HepG2 (cell line): ENCODE measurements at regions not wholly inside any gene's neighbourhood (a gene's known extent, or its start where the extent isn't known, plus 50 kb on each side); places are given as distances from the start of the nearest gene placed in this dataset.

ENCODE experiments used
- ATAC-seq: fragments of 200-7000 bp; cut with Tn5 transposase; 3 replicates; pipeline ENCODE4 v1.9.1; 2020; ENCODE audit warnings: mild to moderate bottlenecking, moderate library complexity
- BruUV-seq: library from RNA; stranded (reverse); fragments of 400-500 nt; replicated peaks from 2 replicates; lab custom pipeline; 2021; lab: Mats Ljungman, UMichigan
- CTCF ChIA-PET: fragments of 300-600 bp; formaldehyde crosslinking; extraction: SDS; loops from one replicate; lab custom pipeline; 2021; ENCODE audit warnings: low total read pairs, inconsistent platforms, low intra/inter-chr PET ratio; lab: Yijun Ruan, JAX
- POLR2A ChIA-PET: fragments of 350-600 bp; sonication (Branson Sonifier 250); formaldehyde crosslinking; loops from one replicate; lab custom pipeline; 2020; ENCODE audit warnings: antibody characterized with exemption, inconsistent platforms; lab: Yijun Ruan, JAX
- DNase-seq: peaks from one replicate; pipeline ENCODE4 v3.0.0-alpha.2; 2015; ENCODE audit warnings: low spot score
- FAIRE-seq: peaks from 3 replicates; lab custom pipeline; 2011; peaks lifted over from hg19 to GRCh38; lab: Jason Lieb, UNC
- H2AFZ ChIP-seq: one replicate; pipeline ENCODE4 v1.6.1; 2011; ENCODE audit warnings: low read length, inconsistent platforms
- H3K27ac ChIP-seq: fragments of 300-600 bp; 3 replicates; pipeline ENCODE4 v1.8.0; 2011; ENCODE audit warnings: mixed run types, mild to moderate bottlenecking, mixed read lengths, low read length, inconsistent platforms; ENCODE audit not compliant: insufficient read depth; ENCODE audit errors: extremely low read length
- H3K27me3 ChIP-seq, 2 experiments: fragments of 200-600 bp in 1 of 2; 2 replicates in 1 of 2; 3 replicates in 1 of 2; pipeline versions ENCODE4 v1.6.0 to v1.8.0; 2011; ENCODE audit warnings: low read length in 2 of 2, mild to moderate bottlenecking in 2 of 2, moderate library complexity in 2 of 2, inconsistent platforms in 1 of 2; ENCODE audit not compliant: insufficient read depth in 2 of 2, control insufficient read depth in 1 of 2
- H3K36me3 ChIP-seq, 2 experiments: fragments of 200-600 bp in 1 of 2; replicated peaks in 1 of 2; 2 replicates in 1 of 2; 3 replicates in 1 of 2; pipeline versions ENCODE4 v1.5.1 to v1.8.0; 2011; ENCODE audit warnings: low read length in 2 of 2, inconsistent platforms in 1 of 2; ENCODE audit not compliant: insufficient read depth in 2 of 2, control insufficient read depth in 1 of 2
- H3K4me1 ChIP-seq: 2 replicates; pipeline ENCODE4 v1.5.1; 2012; ENCODE audit warnings: low read length, inconsistent platforms; ENCODE audit not compliant: insufficient read depth
- H3K4me2 ChIP-seq: 2 replicates; pipeline ENCODE4 v1.6.0; 2011; ENCODE audit warnings: low read depth, low read length, inconsistent platforms
- H3K4me3 ChIP-seq, 3 experiments: fragments of 200-600 bp in 1 of 3; sonication (generic), shearing (Covaris generic) in 1 of 3; replicated peaks in 1 of 3; 2 replicates each; pipeline ENCODE4 v1.5.1; 2011 to 2016; ENCODE audit warnings: low read length in 3 of 3, inconsistent platforms in 2 of 3, low read depth in 2 of 3, mild to moderate bottlenecking in 2 of 3, control low read depth in 1 of 3, mixed read lengths in 1 of 3; ENCODE audit not compliant: insufficient read depth in 1 of 3
- H3K79me2 ChIP-seq: one replicate; pipeline ENCODE4 v1.6.1; 2011; ENCODE audit warnings: low read length, inconsistent platforms; ENCODE audit not compliant: insufficient read depth
- H3K9ac ChIP-seq: 2 replicates; pipeline ENCODE4 v1.6.0; 2011; ENCODE audit warnings: mild to moderate bottlenecking, low read depth, low read length, inconsistent platforms; ENCODE audit not compliant: insufficient read depth
- H3K9me3 ChIP-seq: 2 replicates; pipeline ENCODE4 v1.5.1; 2012; ENCODE audit warnings: mild to moderate bottlenecking, low read length
- H4K20me1 ChIP-seq: 2 replicates; pipeline ENCODE4 v1.6.0; 2011; ENCODE audit warnings: inconsistent platforms, mild to moderate bottlenecking, low read length, moderate library complexity; ENCODE audit not compliant: insufficient read depth
- FIP1L1 ChIP-seq: fragments of 200-400 bp; formaldehyde crosslinking; IDR thresholded peaks from 2 replicates; pipeline ENCODE4 v1.6.1; 2018; ENCODE audit warnings: low read depth, mild to moderate bottlenecking, low read length, moderate library complexity, borderline replicate concordance; ENCODE audit not compliant: insufficient read depth
- HHEX ChIP-seq: IDR thresholded peaks from 2 replicates; pipeline ENCODE4 v1.6.1; 2016; ENCODE audit warnings: control low read depth
- KDM3A ChIP-seq: IDR thresholded peaks from 2 replicates; pipeline ENCODE4 v1.6.1; 2018; ENCODE audit warnings: low read depth, missing compliant biosample characterization
- KDM4B ChIP-seq: sonication (generic); formaldehyde crosslinking; IDR thresholded peaks from 2 replicates; pipeline ENCODE4 v1.4.0; 2020; ENCODE audit warnings: missing genetic modification reagents
- NCOA5 ChIP-seq: sonication (generic); formaldehyde crosslinking; IDR thresholded peaks from 2 replicates; pipeline ENCODE4 v1.4.0; 2020; ENCODE audit warnings: missing genetic modification reagents
- NKX3-1 ChIP-seq: sonication (generic); formaldehyde crosslinking; IDR thresholded peaks from 2 replicates; pipeline ENCODE4 v1.5.0; 2020; ENCODE audit warnings: missing genetic modification reagents
- PAX8 ChIP-seq: sonication (generic); formaldehyde crosslinking; IDR thresholded peaks from 2 replicates; pipeline ENCODE4 v1.8.0; 2022; ENCODE audit warnings: mild to moderate bottlenecking, missing genetic modification reagents, borderline replicate concordance
- SAP130 ChIP-seq: IDR thresholded peaks from 2 replicates; pipeline ENCODE4 v1.6.1; 2016; ENCODE audit warnings: low read depth
- THAP9 ChIP-seq: sonication (generic); formaldehyde crosslinking; IDR thresholded peaks from 2 replicates; pipeline ENCODE4; 2020; ENCODE audit warnings: missing genetic modification reagents, mild to moderate bottlenecking, borderline replicate concordance
- XRCC5 ChIP-seq: fragments of 200-400 bp; formaldehyde crosslinking; optimal IDR thresholded peaks from 2 replicates; pipeline ENCODE3; 2017; ENCODE audit warnings: mild to moderate bottlenecking, low read length
- ZFP82 ChIP-seq: sonication (generic); formaldehyde crosslinking; IDR thresholded peaks from 2 replicates; pipeline ENCODE4 v1.5.1; 2020; ENCODE audit warnings: mild to moderate bottlenecking, missing genetic modification reagents, borderline replicate concordance
- ZNF343 ChIP-seq: sonication (generic); formaldehyde crosslinking; IDR thresholded peaks from 2 replicates; pipeline ENCODE4 v1.4.0; 2020; ENCODE audit warnings: mild to moderate bottlenecking, missing genetic modification reagents
- ZNF460 ChIP-seq: sonication (generic); formaldehyde crosslinking; IDR thresholded peaks from 2 replicates; pipeline ENCODE4 v1.5.1; 2020; ENCODE audit warnings: missing genetic modification reagents, mild to moderate bottlenecking, borderline replicate concordance
- ZNF484 ChIP-seq: sonication (generic); formaldehyde crosslinking; IDR thresholded peaks from 2 replicates; pipeline ENCODE4 v1.5.1; 2020; ENCODE audit warnings: mild to moderate bottlenecking, low read depth, missing genetic modification reagents, borderline replicate concordance
- ZNF547 ChIP-seq: sonication (generic); formaldehyde crosslinking; IDR thresholded peaks from 2 replicates; pipeline ENCODE4 v1.5.1; 2020; ENCODE audit warnings: mild to moderate bottlenecking, missing genetic modification reagents
- ZNF558 ChIP-seq: sonication (generic); formaldehyde crosslinking; IDR thresholded peaks from 2 replicates; pipeline ENCODE4 v1.9.0; 2022; ENCODE audit warnings: mild to moderate bottlenecking, missing genetic modification reagents, borderline replicate concordance
- in situ Hi-C: cut with HindIII; loops from 2 replicates; pipeline ENCODE4 v1.10.0; 2017; ENCODE audit warnings: low pct_unique_long_range_greater_than_20kb; ENCODE audit not compliant: extremely low pct_ligation_motif_present
- intact Hi-C: fragments of 100-400 bp; cut with micrococcal nuclease; formaldehyde crosslinking; loops from one replicate; pipeline ENCODE4 v1.10.0; 2022; ENCODE audit not compliant: unreplicated experiment
- TF ChIP-seq, protein P1 (sequence below): sonication (generic); formaldehyde crosslinking; IDR thresholded peaks from 2 replicates; pipeline ENCODE4 v1.5.1; 2020; ENCODE audit warnings: missing genetic modification reagents, mild to moderate bottlenecking, borderline replicate concordance

GRCh38 chr6:111940801-111941200 is 67.5 kb upstream of the FYN start:
- no peak overlapping the region for H3K4me2 ChIP-seq
- BruUV-seq, result no TSS peak
- no peak for ATAC-seq
- no peak overlapping the region for H3K4me3 ChIP-seq
- no peak overlapping the region for H3K9ac ChIP-seq
- no peak overlapping the region for H2AFZ ChIP-seq
- H3K27ac ChIP-seq, result no peak overlapping the region
- ChIA-PET POLR2A (no interaction called here), CTCF (no interaction called here)
- in situ Hi-C loops, result no loop called here
- intact Hi-C loops, result no loop called here
- FAIRE-seq, result no peak
- no peaks in the 10 kb centered on the region; a peak in 1 of 5 replicates for H3K27me3 ChIP-seq
- H3K9me3 ChIP-seq, result no peaks in the 10 kb centered on the region
- H3K79me2 ChIP-seq, result no peaks in the 10 kb centered on the region
- TF ChIP-seq PAX8 (CRISPR knock-in tag) (no peak), KDM4B (CRISPR knock-in tag) (no peak), HHEX (no peak), ZNF484 (CRISPR knock-in tag) (no peak), ZNF547 (CRISPR knock-in tag) (no peak), XRCC5 (no peak), ZNF460 (CRISPR knock-in tag) (no peak), NCOA5 (CRISPR knock-in tag) (no peak), SAP130 (CRISPR knock-in tag) (no peak), NKX3-1 (CRISPR knock-in tag) (no peak), KDM3A (CRISPR knock-in tag) (no peak), ZNF558 (CRISPR knock-in tag) (no peak), FIP1L1 (no peak), ZNF343 (CRISPR knock-in tag) (no peak), THAP9 (CRISPR knock-in tag) (no peak), ZFP82 (CRISPR knock-in tag) (no peak)
- TF ChIP-seq, protein P1, sequence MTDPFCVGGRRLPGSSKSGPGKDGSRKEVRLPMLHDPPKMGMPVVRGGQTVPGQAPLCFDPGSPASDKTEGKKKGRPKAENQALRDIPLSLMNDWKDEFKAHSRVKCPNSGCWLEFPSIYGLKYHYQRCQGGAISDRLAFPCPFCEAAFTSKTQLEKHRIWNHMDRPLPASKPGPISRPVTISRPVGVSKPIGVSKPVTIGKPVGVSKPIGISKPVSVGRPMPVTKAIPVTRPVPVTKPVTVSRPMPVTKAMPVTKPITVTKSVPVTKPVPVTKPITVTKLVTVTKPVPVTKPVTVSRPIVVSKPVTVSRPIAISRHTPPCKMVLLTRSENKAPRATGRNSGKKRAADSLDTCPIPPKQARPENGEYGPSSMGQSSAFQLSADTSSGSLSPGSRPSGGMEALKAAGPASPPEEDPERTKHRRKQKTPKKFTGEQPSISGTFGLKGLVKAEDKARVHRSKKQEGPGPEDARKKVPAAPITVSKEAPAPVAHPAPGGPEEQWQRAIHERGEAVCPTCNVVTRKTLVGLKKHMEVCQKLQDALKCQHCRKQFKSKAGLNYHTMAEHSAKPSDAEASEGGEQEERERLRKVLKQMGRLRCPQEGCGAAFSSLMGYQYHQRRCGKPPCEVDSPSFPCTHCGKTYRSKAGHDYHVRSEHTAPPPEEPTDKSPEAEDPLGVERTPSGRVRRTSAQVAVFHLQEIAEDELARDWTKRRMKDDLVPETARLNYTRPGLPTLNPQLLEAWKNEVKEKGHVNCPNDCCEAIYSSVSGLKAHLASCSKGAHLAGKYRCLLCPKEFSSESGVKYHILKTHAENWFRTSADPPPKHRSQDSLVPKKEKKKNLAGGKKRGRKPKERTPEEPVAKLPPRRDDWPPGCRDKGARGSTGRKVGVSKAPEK (CRISPR knock-in tag), result no peak
- DNase-seq, result no peak
- no peaks in the 10 kb centered on the region for H4K20me1 ChIP-seq
- no peaks in the 10 kb centered on the region for H3K36me3 ChIP-seq
- H3K4me1 ChIP-seq, result no peaks in the 10 kb centered on the region
